ENCODE measurements at regions not wholly inside any gene's neighbourhood (a gene's known extent, or its start where the extent isn't known, plus 50 kb on each side); places are given as distances from the start of the nearest gene placed in this dataset.
"Not testable (repeated sequence)": the region's sequence is repeated elsewhere in the genome, so short reads cannot be mapped to it uniquely, and the experiment has no call there.

GRCh38 chr2:184197413-184197812, 400.9 kb upstream of the ZNF804A start:
- Histone ChIP-seq H3K4me1 (ENCODE audit: control insufficient read depth in 1 of 2, insufficient read depth in 2 of 2, low read length in 2 of 2) (no peaks in the 10 kb centered on the region), H3K9me3 (ENCODE audit: control insufficient read depth in 1 of 2, insufficient read depth in 1 of 2, low read depth in 1 of 2, low read length in 2 of 2) (no peaks in the 10 kb centered on the region), H3K79me2 (ENCODE audit: insufficient read depth, low read length) (no peaks in the 10 kb centered on the region), H3K27me3 (ENCODE audit: insufficient read depth, low read length) (no peaks in the 10 kb centered on the region), H2AFZ (ENCODE audit: low read depth, low read length, poor library complexity, severe bottlenecking) (no peak overlapping the region), H3K9me2 (ENCODE audit: insufficient read depth) (no peaks in the 10 kb centered on the region), H3K4me2 (ENCODE audit: low read length) (no peak overlapping the region), H3K27ac (ENCODE audit: low read depth, low read length) (no peak overlapping the region), H3K9ac (ENCODE audit: low read length) (no peak overlapping the region), H4K20me1 (ENCODE audit: insufficient read depth) (no peaks in the 10 kb centered on the region), H3K4me3 (replicated peaks in 1 of 2; ENCODE audit: low read depth in 1 of 2, low read length in 2 of 2) (no peak overlapping the region), H3K36me3 (ENCODE audit: control insufficient read depth in 1 of 2, insufficient read depth in 2 of 2, low read length in 2 of 2) (no peaks in the 10 kb centered on the region)
- BruUV-seq (replicated peaks), result no TSS peak
- DNase-seq (ENCODE audit: low read depth, low spot score) (no peak), ATAC-seq (no peak)
- RAD21 ChIA-PET (ENCODE audit: low non-redundant PET in 1 of 2, low total read pairs in 2 of 2, uncharacterized antibody in 2 of 2, unreplicated experiment in 2 of 2), result no interaction called here
- CTCF ChIA-PET, result no interaction called here
- intact Hi-C loops (cut with micrococcal nuclease), result no loop called here
- POLR2A ChIA-PET, result no interaction called here
- no peak for TF ChIP-seq ZFX (IDR thresholded peaks at IDR 0.05)
- no peak for TF ChIP-seq ATF3 (IDR thresholded peaks at IDR 0.05)
- TF ChIP-seq ZBTB33 (IDR thresholded peaks at IDR 0.05; ENCODE audit: extremely low read depth, insufficient replicate concordance, low read length), result no peak
- TF ChIP-seq CEBPB (IDR thresholded peaks at IDR 0.05; ENCODE audit: low read depth), result no peak

GRCh38 chr2:184198791-184199190, 399.5 kb upstream of the ZNF804A start:
- intact Hi-C loops (cut with micrococcal nuclease); RAD21 ChIA-PET (ENCODE audit: low non-redundant PET in 1 of 2, low total read pairs in 2 of 2, uncharacterized antibody in 2 of 2, unreplicated experiment in 2 of 2); H3K4me2 ChIP-seq (ENCODE audit: low read length); H3K27me3 ChIP-seq (ENCODE audit: insufficient read depth, low read length); ATAC-seq; BruUV-seq (replicated peaks); H4K20me1 ChIP-seq (ENCODE audit: insufficient read depth); H3K27ac ChIP-seq (ENCODE audit: low read depth, low read length); DNase-seq (ENCODE audit: low read depth, low spot score); H3K4me1 ChIP-seq (ENCODE audit: control insufficient read depth in 1 of 2, insufficient read depth in 2 of 2, low read length in 2 of 2); CTCF ChIA-PET; H3K9me2 ChIP-seq (ENCODE audit: insufficient read depth); H3K9me3 ChIP-seq (ENCODE audit: control insufficient read depth in 1 of 2, insufficient read depth in 1 of 2, low read depth in 1 of 2, low read length in 2 of 2); H3K4me3 ChIP-seq (replicated peaks in 1 of 2; ENCODE audit: low read depth in 1 of 2, low read length in 2 of 2); H3K36me3 ChIP-seq (ENCODE audit: control insufficient read depth in 1 of 2, insufficient read depth in 2 of 2, low read length in 2 of 2); H3K9ac ChIP-seq (ENCODE audit: low read length); H3K79me2 ChIP-seq (ENCODE audit: insufficient read depth, low read length); POLR2A ChIA-PET; H2AFZ ChIP-seq (ENCODE audit: low read depth, low read length, poor library complexity, severe bottlenecking): not testable (repeated sequence)
